ENCODE measurements at regions not wholly inside any gene's neighbourhood (a gene's known extent, or its start where the extent isn't known, plus 50 kb on each side); places are given as distances from the start of the nearest gene placed in this dataset.

DNA sequence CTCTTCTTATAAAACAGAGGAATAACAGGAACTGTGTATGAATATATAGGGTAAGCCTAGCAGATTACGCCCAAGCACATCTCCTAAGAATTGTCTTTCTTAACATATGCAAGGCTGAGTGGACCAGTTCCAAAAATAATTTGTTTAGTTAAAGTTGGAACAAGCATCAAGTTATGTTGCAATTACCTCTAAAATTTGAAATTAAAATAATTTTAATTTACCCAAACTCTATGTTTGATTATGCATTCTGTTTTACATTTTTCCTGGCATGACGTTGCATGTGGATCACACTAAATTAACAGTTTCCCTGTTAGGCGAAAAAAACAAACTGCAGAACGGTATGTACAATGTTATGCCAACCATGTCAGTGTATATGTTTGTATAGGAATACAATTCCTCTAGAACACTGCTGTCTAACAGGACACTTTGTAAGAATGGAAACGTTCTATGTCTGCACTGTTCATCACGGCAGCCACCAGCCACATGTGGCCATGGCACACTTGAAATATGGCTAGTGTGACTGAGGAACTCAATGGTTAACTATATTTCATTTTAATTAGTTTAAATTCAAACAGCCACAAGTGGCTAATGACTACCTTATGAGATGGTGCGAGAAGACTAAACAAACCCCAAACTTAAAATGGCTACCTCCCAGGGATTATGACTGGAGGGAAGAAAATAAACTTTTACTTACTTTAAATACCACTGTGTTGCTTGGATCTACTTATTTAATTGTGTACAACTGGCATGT is 281.1 kb upstream of the KLF14 start:
- H3K36me3 ChIP-seq = no peaks in the 10 kb centered on the region
- no peaks in the 10 kb centered on the region for H3K9me3 ChIP-seq (replicated peaks)
- no peak for DNase-seq
- H3K4me3 ChIP-seq = no peak overlapping the region
- H3K27ac ChIP-seq = no peak overlapping the region
- no peaks in the 10 kb centered on the region for H3K27me3 ChIP-seq
- peaks cover 12% of the 10 kb centered on the region for H3K4me1 ChIP-seq

DNA sequence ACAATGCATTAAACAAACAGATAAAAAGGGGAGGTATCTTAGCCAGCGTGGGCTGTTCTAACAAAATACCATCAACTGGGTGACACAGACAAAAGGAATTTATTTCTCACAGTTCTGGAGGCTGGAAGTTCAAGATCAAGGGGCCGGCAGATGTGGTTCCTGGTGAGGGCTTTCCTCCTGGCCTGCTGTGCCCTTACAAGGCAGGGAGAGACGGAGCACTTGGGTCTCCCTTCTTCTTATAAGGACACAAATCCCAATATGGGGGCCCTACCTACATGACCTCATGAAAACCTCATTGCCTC is 281.6 kb upstream of the KLF14 start:
- no peak for DNase-seq
- no peak overlapping the region for H3K4me3 ChIP-seq
- no peak overlapping the region for H3K27ac ChIP-seq

DNA sequence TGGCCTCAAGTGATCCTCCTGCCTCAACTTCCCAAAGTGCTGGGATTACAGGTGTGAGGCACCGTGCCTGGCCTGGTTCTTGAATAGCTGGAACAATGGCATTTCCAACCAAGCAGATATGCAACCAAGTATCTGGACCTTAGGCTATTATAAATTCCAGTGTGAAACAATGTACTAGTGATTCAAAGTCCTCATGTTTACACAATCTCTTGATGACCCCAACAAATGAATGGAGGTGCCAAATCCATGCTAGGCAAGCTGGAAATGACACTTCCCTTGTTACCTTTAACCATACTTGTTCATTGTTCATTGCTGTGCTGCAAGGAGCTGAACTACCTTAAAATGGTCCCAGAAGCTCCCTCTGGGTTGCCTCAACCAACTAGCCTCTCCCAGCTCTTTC is 282.2 kb upstream of the KLF14 start:
- no peaks in the 10 kb centered on the region for H3K36me3 ChIP-seq
- peaks cover 12% of the 10 kb centered on the region for H3K4me1 ChIP-seq
- DNase-seq = no peak

More for the DNA sequence above, 281.6 kb upstream of the KLF14 start:
- Histone ChIP-seq H3K4me1 (peaks cover 12% of the 10 kb centered on the region), H3K27me3 (no peaks in the 10 kb centered on the region), H3K36me3 (no peaks in the 10 kb centered on the region), H3K9me3 (replicated peaks) (no peaks in the 10 kb centered on the region)

GRCh38 chr7:131019351-131019750 is 285.3 kb upstream of the KLF14 start:
- H3K4me1 ChIP-seq = no peaks in the 10 kb centered on the region
- no peaks in the 10 kb centered on the region for H3K9me3 ChIP-seq (replicated peaks)

More for the DNA sequence above, 282.2 kb upstream of the KLF14 start:
- Histone ChIP-seq H3K4me3 (no peak overlapping the region), H3K27me3 (no peaks in the 10 kb centered on the region), H3K9me3 (replicated peaks) (no peaks in the 10 kb centered on the region), H3K27ac (no peak overlapping the region)

GRCh38 chr7:131020759-131021261 is 286.8 kb upstream of the KLF14 start:
- DNase-seq = no peak
- Histone ChIP-seq H3K4me3 (no peak overlapping the region), H3K27ac (no peak overlapping the region), H3K27me3 (no peaks in the 10 kb centered on the region), H3K9me3 (replicated peaks) (no peaks in the 10 kb centered on the region), H3K36me3 (no peaks in the 10 kb centered on the region), H3K4me1 (no peaks in the 10 kb centered on the region)

More at GRCh38 chr7:131019351-131019750, 285.3 kb upstream of the KLF14 start:
- Histone ChIP-seq H3K4me3 (no peak overlapping the region), H3K27me3 (no peaks in the 10 kb centered on the region), H3K36me3 (no peaks in the 10 kb centered on the region), H3K27ac (no peak overlapping the region)
- no peak for DNase-seq

GRCh38 chr7:131021460-131021859 is 287.5 kb upstream of the KLF14 start:
- DNase-seq = no peak
- Histone ChIP-seq H3K4me1 (no peaks in the 10 kb centered on the region), H3K27ac (no peak overlapping the region), H3K27me3 (no peaks in the 10 kb centered on the region), H3K4me3 (no peak overlapping the region), H3K36me3 (no peaks in the 10 kb centered on the region), H3K9me3 (replicated peaks) (no peaks in the 10 kb centered on the region)

- DNase-seq = no peak
- H3K9me3 ChIP-seq (replicated peaks) = no peaks in the 10 kb centered on the region
- H3K27ac ChIP-seq = no peak overlapping the region
- H3K36me3 ChIP-seq = no peaks in the 10 kb centered on the region
- no peaks in the 10 kb centered on the region for H3K27me3 ChIP-seq
- H3K4me3 ChIP-seq = no peak overlapping the region
- no peaks in the 10 kb centered on the region for H3K4me1 ChIP-seq
Observed at GRCh38 chr7:131021902-131022301, 287.9 kb upstream of the KLF14 start.

DNA sequence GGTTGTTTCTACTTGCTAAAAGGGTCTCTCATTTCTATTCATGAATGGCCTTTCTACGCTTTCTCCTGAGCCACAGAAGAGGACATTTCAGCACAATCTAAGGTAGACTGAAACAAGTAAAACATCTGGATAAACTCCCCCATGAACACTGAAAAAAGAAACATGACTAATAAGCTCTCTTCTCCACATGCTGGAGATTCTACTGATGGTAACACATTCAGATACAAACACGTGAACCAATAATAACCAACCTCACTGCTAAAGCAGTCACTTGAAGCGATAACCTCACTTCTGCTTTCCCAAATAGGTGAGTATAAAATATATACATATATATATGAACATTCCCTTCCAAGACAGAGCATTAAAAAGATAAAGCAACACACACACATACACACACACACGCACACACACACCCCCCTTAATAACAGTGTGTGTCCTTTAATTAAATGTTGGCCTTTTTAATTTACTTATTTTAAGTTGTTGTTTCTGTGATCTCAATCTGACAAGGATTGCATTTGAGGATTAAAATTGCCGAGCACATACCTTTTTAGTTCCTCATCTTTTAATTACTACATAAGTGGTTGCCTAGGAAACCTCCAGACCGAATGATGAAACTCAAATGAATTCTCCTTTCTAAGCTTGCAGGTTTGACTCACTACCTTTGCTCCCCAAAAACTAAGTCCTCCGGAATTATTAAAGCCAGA is 292.4 kb upstream of the KLF14 start:
- no peaks in the 10 kb centered on the region for H3K36me3 ChIP-seq
- no peaks in the 10 kb centered on the region for H3K4me1 ChIP-seq
- H3K9me3 ChIP-seq (replicated peaks) = no peaks in the 10 kb centered on the region
- no peaks in the 10 kb centered on the region for H3K27me3 ChIP-seq
- no peak overlapping the region for H3K4me3 ChIP-seq
- DNase-seq = no peak
- no peak overlapping the region for H3K27ac ChIP-seq

- no peaks in the 10 kb centered on the region for H3K4me1 ChIP-seq
- H3K27me3 ChIP-seq = no peaks in the 10 kb centered on the region
- H3K36me3 ChIP-seq = no peaks in the 10 kb centered on the region
- H3K4me3 ChIP-seq = no peak overlapping the region
- DNase-seq = peak in 1 of 2 experiments; percentile 24
- no peak overlapping the region for H3K27ac ChIP-seq
- H3K9me3 ChIP-seq (replicated peaks) = no peaks in the 10 kb centered on the region
Observed at GRCh38 chr7:131027287-131027773, 293.3 kb upstream of the KLF14 start.

DNA sequence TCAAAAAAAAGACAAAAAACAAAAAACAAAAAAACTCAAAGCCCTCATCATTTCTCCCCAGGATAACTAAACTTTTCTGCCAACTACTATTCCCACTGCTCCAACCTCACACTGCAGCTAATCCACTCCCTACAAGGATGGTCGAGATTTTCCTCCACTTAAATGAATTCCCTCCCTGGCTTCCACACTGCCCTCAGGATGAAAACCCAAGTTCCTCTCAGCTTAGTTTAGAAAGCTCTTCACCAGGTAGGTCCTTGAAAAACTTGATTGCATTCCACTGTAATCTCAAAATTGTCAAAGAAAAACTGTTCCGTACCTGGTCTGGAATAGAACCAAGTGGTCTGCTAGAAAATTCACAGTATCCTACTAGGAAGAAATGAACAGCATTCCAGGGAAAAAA is 294.3 kb upstream of the KLF14 start:
- Histone ChIP-seq H3K4me3 (no peak overlapping the region), H3K9me3 (replicated peaks) (no peaks in the 10 kb centered on the region), H3K27me3 (no peaks in the 10 kb centered on the region), H3K27ac (no peak overlapping the region), H3K36me3 (no peaks in the 10 kb centered on the region), H3K4me1 (no peaks in the 10 kb centered on the region)
- no peak for DNase-seq

GRCh38 chr7:131029002-131029401 is 295.0 kb upstream of the KLF14 start:
- no peak overlapping the region for H3K27ac ChIP-seq
- no peaks in the 10 kb centered on the region for H3K4me1 ChIP-seq
- H3K9me3 ChIP-seq (replicated peaks) = no peaks in the 10 kb centered on the region
- no peak overlapping the region for H3K4me3 ChIP-seq
- no peaks in the 10 kb centered on the region for H3K36me3 ChIP-seq
- no peak for DNase-seq
- no peaks in the 10 kb centered on the region for H3K27me3 ChIP-seq

DNA sequence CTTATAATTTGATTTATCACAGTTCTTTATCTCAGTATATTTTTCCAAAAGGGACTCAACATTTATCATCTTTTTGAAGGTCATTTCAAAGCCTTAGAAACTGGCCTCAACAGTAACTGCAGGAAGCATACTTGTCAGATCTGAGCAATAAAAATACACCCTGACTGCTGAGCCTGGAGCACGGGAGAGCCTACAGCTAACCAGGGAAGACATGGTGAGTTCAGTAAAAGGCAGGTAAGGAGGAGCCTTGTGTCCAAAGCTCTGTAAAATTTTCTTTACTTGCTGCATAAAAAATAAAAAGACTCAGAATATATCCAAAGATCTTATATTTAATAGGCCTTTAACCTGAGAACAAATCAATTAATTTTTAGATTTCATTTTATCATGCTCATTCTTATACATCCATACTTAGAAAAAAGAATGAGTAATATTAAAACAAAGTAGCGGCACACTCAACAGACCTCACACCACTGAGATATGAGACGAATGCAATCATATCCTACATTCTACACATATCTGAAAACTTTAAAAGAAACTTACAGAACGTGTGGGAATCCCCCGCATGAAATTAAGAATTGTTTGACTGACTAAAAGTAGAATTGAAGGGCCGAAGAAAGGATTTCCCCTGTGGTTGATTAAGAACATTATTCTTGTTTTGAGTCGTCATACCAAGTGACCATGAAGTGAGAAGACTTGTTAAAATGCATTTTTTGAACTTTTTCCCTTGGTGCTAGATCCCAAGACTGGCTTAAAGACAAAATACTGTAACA is 296.4 kb upstream of the MKLN1 start:
- DNase-seq = no peak
- no peaks in the 10 kb centered on the region for H3K4me1 ChIP-seq
- H3K27ac ChIP-seq = no peak overlapping the region
- no peak overlapping the region for H3K4me3 ChIP-seq
- H3K27me3 ChIP-seq = no peaks in the 10 kb centered on the region
- no peaks in the 10 kb centered on the region for H3K36me3 ChIP-seq
- H3K9me3 ChIP-seq (replicated peaks) = no peaks in the 10 kb centered on the region

GRCh38 chr7:131032786-131033185 is 294.9 kb upstream of the MKLN1 start:
- DNase-seq = no peak
- Histone ChIP-seq H3K4me1 (no peaks in the 10 kb centered on the region), H3K4me3 (no peak overlapping the region), H3K9me3 (replicated peaks) (no peaks in the 10 kb centered on the region), H3K36me3 (no peaks in the 10 kb centered on the region), H3K27ac (no peak overlapping the region), H3K27me3 (no peaks in the 10 kb centered on the region)

DNA sequence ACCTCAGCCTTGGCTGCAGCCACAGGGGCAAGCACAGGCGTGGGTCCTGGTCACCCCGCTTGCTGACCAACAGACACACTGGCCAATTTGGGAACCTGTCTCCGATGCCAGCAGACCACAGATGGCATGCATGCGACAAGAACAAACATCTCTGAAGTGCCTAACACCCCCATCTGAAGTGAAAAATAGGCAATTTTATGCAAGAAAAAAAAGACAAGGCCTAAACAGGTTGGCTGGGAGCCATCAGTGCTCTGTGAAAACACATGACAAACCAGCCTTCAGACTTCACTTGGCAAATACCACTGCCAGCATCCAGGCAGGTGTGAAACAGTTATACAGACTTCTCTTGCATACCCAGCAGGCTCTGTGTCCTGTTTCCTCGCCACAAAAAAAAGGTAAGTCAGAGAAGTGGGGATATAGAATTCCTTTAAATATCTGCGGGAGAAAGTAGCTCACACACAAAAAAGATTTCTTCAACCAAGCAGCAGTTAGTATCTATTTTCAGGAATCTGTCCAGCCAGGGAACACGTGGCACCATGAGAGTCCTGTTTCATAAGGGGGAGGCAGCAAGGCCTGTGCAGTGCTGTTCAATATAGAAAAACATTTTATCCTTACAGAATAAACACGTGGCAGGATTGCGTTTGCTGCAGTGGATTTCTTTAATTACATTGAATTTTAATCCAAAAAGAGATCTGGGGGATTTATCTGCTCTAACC is 293.4 kb upstream of the MKLN1 start:
- no peak for DNase-seq
- Histone ChIP-seq H3K4me1 (no peaks in the 10 kb centered on the region), H3K36me3 (no peaks in the 10 kb centered on the region), H3K4me3 (no peak overlapping the region), H3K27me3 (no peaks in the 10 kb centered on the region), H3K9me3 (replicated peaks) (no peaks in the 10 kb centered on the region), H3K27ac (no peak overlapping the region)

All from SJCRH30 (cell line).